Uterus (tissue), 2 donors: ENCODE measurements at regions not wholly inside any gene's neighbourhood (a gene's known extent, or its start where the extent isn't known, plus 50 kb on each side); places are given as distances from the start of the nearest gene placed in this dataset.

Experiments used
- POLR2A ChIP-seq, 2 donors: fragments of 450-650 bp; IDR thresholded peaks; one replicate each; pipeline ENCODE4 v1.6.1; 2016; ENCODE audit warnings: antibody characterized with exemption in 2 of 2, mild to moderate bottlenecking in 1 of 2, moderate library complexity in 1 of 2
- TF ChIP-seq, protein P1 (sequence below), 4 experiments: fragments of 200-600 bp in 2 of 4; fragments of 450-650 bp in 2 of 4; sonication (generic) in 2 of 4; IDR thresholded peaks; one replicate each; pipeline ENCODE4 v1.5.1; 2016 to 2019; ENCODE audit warnings: antibody characterized with exemption in 4 of 4, mild to moderate bottlenecking in 2 of 4, moderate library complexity in 1 of 4

GRCh38 chr5:8766448-8766847 lies 779.4 kb downstream of the SEMA5A start:
- TF ChIP-seq, protein P1, sequence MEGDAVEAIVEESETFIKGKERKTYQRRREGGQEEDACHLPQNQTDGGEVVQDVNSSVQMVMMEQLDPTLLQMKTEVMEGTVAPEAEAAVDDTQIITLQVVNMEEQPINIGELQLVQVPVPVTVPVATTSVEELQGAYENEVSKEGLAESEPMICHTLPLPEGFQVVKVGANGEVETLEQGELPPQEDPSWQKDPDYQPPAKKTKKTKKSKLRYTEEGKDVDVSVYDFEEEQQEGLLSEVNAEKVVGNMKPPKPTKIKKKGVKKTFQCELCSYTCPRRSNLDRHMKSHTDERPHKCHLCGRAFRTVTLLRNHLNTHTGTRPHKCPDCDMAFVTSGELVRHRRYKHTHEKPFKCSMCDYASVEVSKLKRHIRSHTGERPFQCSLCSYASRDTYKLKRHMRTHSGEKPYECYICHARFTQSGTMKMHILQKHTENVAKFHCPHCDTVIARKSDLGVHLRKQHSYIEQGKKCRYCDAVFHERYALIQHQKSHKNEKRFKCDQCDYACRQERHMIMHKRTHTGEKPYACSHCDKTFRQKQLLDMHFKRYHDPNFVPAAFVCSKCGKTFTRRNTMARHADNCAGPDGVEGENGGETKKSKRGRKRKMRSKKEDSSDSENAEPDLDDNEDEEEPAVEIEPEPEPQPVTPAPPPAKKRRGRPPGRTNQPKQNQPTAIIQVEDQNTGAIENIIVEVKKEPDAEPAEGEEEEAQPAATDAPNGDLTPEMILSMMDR (IDR thresholded peaks at IDR 0.05): no peak
- TF ChIP-seq POLR2A (IDR thresholded peaks at IDR 0.05): no peak
